ENCODE measurements at regions not wholly inside any gene's neighbourhood (a gene's known extent, or its start where the extent isn't known, plus 50 kb on each side); places are given as distances from the start of the nearest gene placed in this dataset.

DNA sequence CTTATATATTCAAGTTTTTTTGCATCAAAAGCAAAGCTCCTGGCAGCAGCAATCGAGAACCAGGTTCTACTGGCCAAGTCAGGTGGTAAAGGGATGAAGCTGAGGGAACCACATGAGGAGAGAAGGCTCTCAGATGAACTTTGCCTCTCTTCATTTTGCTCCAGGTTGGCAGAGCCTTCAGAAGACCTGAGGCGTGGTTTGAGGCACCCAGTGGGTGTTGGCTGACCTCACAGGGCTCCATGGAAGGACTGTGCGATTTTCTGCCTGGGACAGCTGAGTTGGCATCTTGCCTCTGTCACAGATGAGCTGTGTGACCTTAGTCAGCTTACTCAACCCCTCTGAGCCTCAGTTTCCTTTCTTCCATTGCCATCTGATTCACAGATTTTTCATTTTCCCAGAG, 89.0 kb downstream of the INSIG2 start:
- ChIA-PET POLR2A (no interaction called here), CTCF (no interaction called here)
- no peak overlapping the region for H3K4me3 ChIP-seq (ENCODE audit: low read depth, low read length)
- no peaks in the 10 kb centered on the region for H3K9me3 ChIP-seq
- no peaks in the 10 kb centered on the region; the same call in 1 of the 2 replicates for H3K27me3 ChIP-seq (replicated peaks; ENCODE audit: control insufficient read depth, insufficient read depth, low read length)
- intact Hi-C loops (cut with micrococcal nuclease; ENCODE audit: unreplicated experiment) = no loop called here
- no TSS peak for BruUV-seq (replicated peaks)
- Mint-ChIP-seq H3K4me1 (ENCODE audit: low read depth, unreplicated experiment) (no peaks in the 10 kb centered on the region), H3K9me3 (ENCODE audit: unreplicated experiment) (no peaks in the 10 kb centered on the region), H3K27me3 (ENCODE audit: insufficient read depth, unreplicated experiment) (peaks cover 6% of the 10 kb centered on the region), H3K36me3 (ENCODE audit: insufficient read depth, unreplicated experiment) (no peaks in the 10 kb centered on the region), H3K4me3 (ENCODE audit: unreplicated experiment) (no peak overlapping the region), H3K27ac (ENCODE audit: unreplicated experiment) (no peak overlapping the region)
- TF ChIP-seq, protein P1, sequence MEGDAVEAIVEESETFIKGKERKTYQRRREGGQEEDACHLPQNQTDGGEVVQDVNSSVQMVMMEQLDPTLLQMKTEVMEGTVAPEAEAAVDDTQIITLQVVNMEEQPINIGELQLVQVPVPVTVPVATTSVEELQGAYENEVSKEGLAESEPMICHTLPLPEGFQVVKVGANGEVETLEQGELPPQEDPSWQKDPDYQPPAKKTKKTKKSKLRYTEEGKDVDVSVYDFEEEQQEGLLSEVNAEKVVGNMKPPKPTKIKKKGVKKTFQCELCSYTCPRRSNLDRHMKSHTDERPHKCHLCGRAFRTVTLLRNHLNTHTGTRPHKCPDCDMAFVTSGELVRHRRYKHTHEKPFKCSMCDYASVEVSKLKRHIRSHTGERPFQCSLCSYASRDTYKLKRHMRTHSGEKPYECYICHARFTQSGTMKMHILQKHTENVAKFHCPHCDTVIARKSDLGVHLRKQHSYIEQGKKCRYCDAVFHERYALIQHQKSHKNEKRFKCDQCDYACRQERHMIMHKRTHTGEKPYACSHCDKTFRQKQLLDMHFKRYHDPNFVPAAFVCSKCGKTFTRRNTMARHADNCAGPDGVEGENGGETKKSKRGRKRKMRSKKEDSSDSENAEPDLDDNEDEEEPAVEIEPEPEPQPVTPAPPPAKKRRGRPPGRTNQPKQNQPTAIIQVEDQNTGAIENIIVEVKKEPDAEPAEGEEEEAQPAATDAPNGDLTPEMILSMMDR (IDR thresholded peaks at IDR 0.05; ENCODE audit: insufficient read depth in 1 of 2, low read depth in 1 of 2, low read length in 1 of 2, severe bottlenecking in 1 of 2, unreplicated experiment in 1 of 2) = no peak
- DNase-seq = no peak
- no peaks in the 10 kb centered on the region for H3K4me1 ChIP-seq
- H3K36me3 ChIP-seq (ENCODE audit: control insufficient read depth, insufficient read depth, low read length) = no peaks in the 10 kb centered on the region

DNA sequence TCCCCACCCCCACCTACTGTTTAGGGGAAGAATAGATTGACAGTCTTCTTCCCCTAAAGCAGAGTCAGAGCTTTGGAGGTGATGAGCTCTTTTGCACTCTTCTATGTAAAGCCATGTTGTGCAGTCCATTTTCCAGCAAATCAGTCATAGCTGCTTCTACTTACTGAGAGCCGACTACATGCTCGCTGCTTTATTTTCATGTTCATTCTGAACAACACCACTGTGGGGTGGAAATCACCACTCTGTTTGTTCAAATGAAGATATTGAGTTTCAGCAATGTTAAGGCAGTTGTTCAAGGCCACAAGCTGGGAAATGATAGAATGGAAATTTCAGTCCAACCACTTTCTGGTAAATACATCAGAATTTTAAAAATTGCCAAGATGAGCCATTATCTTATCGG, 88.3 kb downstream of the INSIG2 start:
- POLR2A ChIA-PET = no interaction called here
- no peaks in the 10 kb centered on the region for H3K4me1 Mint-ChIP-seq (ENCODE audit: low read depth, unreplicated experiment)
- H3K27me3 ChIP-seq (replicated peaks; ENCODE audit: control insufficient read depth, insufficient read depth, low read length) = no peaks in the 10 kb centered on the region; the same call in 1 of the 2 replicates

DNA sequence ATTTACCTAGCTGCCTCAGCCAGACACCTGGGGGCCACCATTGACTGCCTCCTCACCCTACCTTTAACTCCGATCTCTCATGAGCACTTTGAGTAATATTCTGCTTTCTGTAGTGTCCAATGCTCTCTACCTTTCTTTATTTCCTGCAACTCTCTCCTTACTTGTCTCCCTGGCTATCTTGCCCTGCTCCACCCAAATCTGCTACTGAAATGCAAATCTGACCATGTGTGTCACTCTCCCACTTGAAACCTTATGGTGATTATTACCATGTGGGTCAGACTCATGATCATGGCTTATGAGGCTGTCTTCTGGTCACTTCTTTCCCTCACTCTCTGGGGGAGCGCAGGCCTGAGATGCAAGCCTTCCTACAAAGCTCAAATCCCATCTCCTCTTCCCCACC, 83.3 kb downstream of the INSIG2 start:
- Histone ChIP-seq H3K9me3 (no peaks in the 10 kb centered on the region), H3K4me3 (ENCODE audit: low read depth, low read length) (no peak overlapping the region), H3K4me1 (no peaks in the 10 kb centered on the region), H3K36me3 (ENCODE audit: control insufficient read depth, insufficient read depth, low read length) (no peaks in the 10 kb centered on the region), H3K27me3 (replicated peaks; ENCODE audit: control insufficient read depth, insufficient read depth, low read length) (no peaks in the 10 kb centered on the region)
- no peaks in the 10 kb centered on the region for H3K9me3 Mint-ChIP-seq (ENCODE audit: unreplicated experiment)
- H3K27ac Mint-ChIP-seq (ENCODE audit: unreplicated experiment) = no peak overlapping the region
- H3K36me3 Mint-ChIP-seq (ENCODE audit: insufficient read depth, unreplicated experiment) = no peaks in the 10 kb centered on the region
- TF ChIP-seq, protein P1 (IDR thresholded peaks at IDR 0.05; ENCODE audit: insufficient read depth in 1 of 2, low read depth in 1 of 2, low read length in 1 of 2, severe bottlenecking in 1 of 2, unreplicated experiment in 1 of 2) = no peak
- no peaks in the 10 kb centered on the region for H3K27me3 Mint-ChIP-seq (ENCODE audit: insufficient read depth, unreplicated experiment)
- H3K4me1 Mint-ChIP-seq (ENCODE audit: low read depth, unreplicated experiment) = no peaks in the 10 kb centered on the region
- ChIA-PET CTCF (no interaction called here), POLR2A (no interaction called here)
- DNase-seq = no peak
- intact Hi-C loops (cut with micrococcal nuclease; ENCODE audit: unreplicated experiment) = no loop called here
- BruUV-seq (replicated peaks) = no TSS peak
- H3K4me3 Mint-ChIP-seq (ENCODE audit: unreplicated experiment) = no peak overlapping the region

More for the DNA sequence above, 88.3 kb downstream of the INSIG2 start:
- H3K4me1 ChIP-seq = no peaks in the 10 kb centered on the region
- intact Hi-C loops (cut with micrococcal nuclease; ENCODE audit: unreplicated experiment) = no loop called here
- Mint-ChIP-seq H3K36me3 (ENCODE audit: insufficient read depth, unreplicated experiment) (no peaks in the 10 kb centered on the region), H3K4me3 (ENCODE audit: unreplicated experiment) (no peak overlapping the region), H3K9me3 (ENCODE audit: unreplicated experiment) (no peaks in the 10 kb centered on the region), H3K27ac (ENCODE audit: unreplicated experiment) (no peak overlapping the region), H3K27me3 (ENCODE audit: insufficient read depth, unreplicated experiment) (peaks cover 6% of the 10 kb centered on the region)
- BruUV-seq (replicated peaks) = no TSS peak
- no peak for DNase-seq
- no peaks in the 10 kb centered on the region for H3K9me3 ChIP-seq
- no peak overlapping the region for H3K4me3 ChIP-seq (ENCODE audit: low read depth, low read length)
- TF ChIP-seq, protein P1 (IDR thresholded peaks at IDR 0.05; ENCODE audit: insufficient read depth in 1 of 2, low read depth in 1 of 2, low read length in 1 of 2, severe bottlenecking in 1 of 2, unreplicated experiment in 1 of 2) = no peak
- CTCF ChIA-PET = interaction anchor here (0.6 kb wide), 1 partner anchor 990 kb away, joined by 3 read pairs; no protein-coding TSS in a partner anchor
- H3K36me3 ChIP-seq (ENCODE audit: control insufficient read depth, insufficient read depth, low read length) = no peaks in the 10 kb centered on the region

All from Caco-2 (cell line).